SK-N-SH (cell line): ENCODE measurements at regions not wholly inside any gene's neighbourhood (a gene's known extent, or its start where the extent isn't known, plus 50 kb on each side); places are given as distances from the start of the nearest gene placed in this dataset.

Experiments
- CTCF ChIA-PET: fragments of 300-600, 350-600 bp; formaldehyde crosslinking; extraction: SDS; loops from one replicate; lab custom pipeline; 2021; lab: Yijun Ruan, JAX
- POLR2A ChIA-PET: fragments of 350-600 bp; sonication (Branson Sonifier 250); formaldehyde crosslinking; extraction: SDS; loops from one replicate; lab custom pipeline; 2020; ENCODE audit warnings: antibody characterized with exemption, inconsistent platforms; lab: Yijun Ruan, JAX
- DNase-seq: peaks from one replicate; pipeline ENCODE4 v3.0.0; 2012
- H2AFZ ChIP-seq: fragments of 200-600 bp; sonication (generic); 2 replicates; pipeline ENCODE4 v1.8.1; 2016; ENCODE audit warnings: antibody characterized with exemption, mild to moderate bottlenecking, low read depth
- H3F3A ChIP-seq: fragments of 200-600 bp; sonication (generic); replicated peaks from 2 replicates; pipeline ENCODE3; 2016; ENCODE audit warnings: antibody characterized with exemption, mild to moderate bottlenecking; ENCODE audit not compliant: insufficient read depth
- H3K27ac ChIP-seq, 2 experiments: fragments of 200-500 bp in 1 of 2; fragments of 200-600 bp in 1 of 2; sonication (Bioruptor generic) in 1 of 2; sonication (generic), shearing (Covaris generic) in 1 of 2; 2 replicates each; pipeline versions ENCODE4 v1.5.1 to v1.6.1; 2014 to 2016; ENCODE audit warnings: low read depth in 2 of 2, inconsistent platforms in 1 of 2, low read length in 1 of 2, mild to moderate bottlenecking in 1 of 2, mixed read lengths in 1 of 2
- H3K27me3 ChIP-seq: fragments of 200-600 bp; sonication (generic), shearing (Covaris generic); 2 replicates; pipeline ENCODE4 v1.6.1; 2016; ENCODE audit warnings: mixed run types; ENCODE audit not compliant: insufficient read depth
- H3K36me3 ChIP-seq, 2 experiments: fragments of 200-500 bp in 1 of 2; fragments of 200-600 bp in 1 of 2; sonication (Bioruptor generic) in 1 of 2; sonication (generic) in 1 of 2; replicated peaks in 1 of 2; 2 replicates each; pipeline versions ENCODE3 to v1.5.1; 2014 to 2016; ENCODE audit warnings: low read length in 1 of 2, mild to moderate bottlenecking in 1 of 2; ENCODE audit not compliant: insufficient read depth in 2 of 2, control insufficient read depth in 1 of 2
- H3K4me1 ChIP-seq, 2 experiments: fragments of 200-500 bp in 1 of 2; fragments of 200-600 bp in 1 of 2; sonication (Bioruptor generic) in 1 of 2; sonication (generic), shearing (Covaris generic) in 1 of 2; 2 replicates each; pipeline versions ENCODE4 v1.5.1 to v1.6.1; 2014 to 2016; ENCODE audit warnings: low read depth in 1 of 2, low read length in 1 of 2, mixed run types in 1 of 2; ENCODE audit not compliant: insufficient read depth in 2 of 2, control insufficient read depth in 1 of 2
- H3K4me2 ChIP-seq: fragments of 200-600 bp; sonication (generic), shearing (Covaris generic); 2 replicates; pipeline ENCODE4 v1.6.1; 2017; ENCODE audit warnings: mixed run types
- H3K4me3 ChIP-seq, 2 experiments: fragments of 200-500 bp in 1 of 2; fragments of 200-600 bp in 1 of 2; sonication (Bioruptor generic) in 1 of 2; sonication (generic), shearing (Covaris generic) in 1 of 2; 2 replicates each; pipeline versions ENCODE4 v1.5.1 to v1.8.1; 2014 to 2016; ENCODE audit warnings: low read depth in 2 of 2, inconsistent platforms in 1 of 2, low read length in 1 of 2, mild to moderate bottlenecking in 1 of 2, mixed read lengths in 1 of 2, moderate library complexity in 1 of 2
- H3K79me2 ChIP-seq: fragments of 200-600 bp; sonication (generic); 2 replicates; pipeline ENCODE4 v1.8.1; 2017; ENCODE audit warnings: mild to moderate bottlenecking; ENCODE audit not compliant: insufficient read depth
- H3K9ac ChIP-seq: fragments of 200-600 bp; sonication (generic); 2 replicates; pipeline ENCODE4 v1.6.1; 2017; ENCODE audit warnings: mixed run types
- H3K9me2 ChIP-seq: fragments of 200-600 bp; sonication (generic); 2 replicates; pipeline ENCODE4 v1.6.1; 2017; ENCODE audit warnings: mixed run types
- H3K9me3 ChIP-seq: fragments of 200-600 bp; sonication (generic); 2 replicates; pipeline ENCODE4 v1.6.1; 2017; ENCODE audit warnings: mixed run types, mild to moderate bottlenecking, moderate library complexity
- H4K20me1 ChIP-seq: fragments of 200-600 bp; sonication (generic); 2 replicates; pipeline ENCODE4 v1.6.1; 2017; ENCODE audit warnings: mild to moderate bottlenecking, mixed run types; ENCODE audit not compliant: insufficient read depth
- CHD2 ChIP-seq: fragments of 150-350 bp; IDR thresholded peaks from 2 replicates; pipeline ENCODE4 v1.6.1; 2018; ENCODE audit warnings: low read length; ENCODE audit not compliant: partially characterized antibody
- CTCF ChIP-seq: fragments of 200-600 bp; sonication (generic); IDR thresholded peaks from 2 replicates; pipeline ENCODE4 v1.6.1; 2017; ENCODE audit warnings: antibody characterized with exemption, mild to moderate bottlenecking, moderate library complexity
- ELF1 ChIP-seq: IDR thresholded peaks from 2 replicates; pipeline ENCODE4 v1.4.0; 2012
- EZH2phosphoT487 ChIP-seq: fragments of 200-600 bp; sonication (generic); IDR thresholded peaks from 2 replicates; pipeline ENCODE4 v1.6.1; 2017; ENCODE audit warnings: low read depth, mixed run types, mild to moderate bottlenecking, antibody characterized with exemption, moderate library complexity, borderline replicate concordance
- FOXJ3 ChIP-seq: sonication (generic); formaldehyde crosslinking; IDR thresholded peaks from 2 replicates; pipeline ENCODE4 v1.5.1; 2020; ENCODE audit warnings: mild to moderate bottlenecking, missing genetic modification reagents
- FOXM1 ChIP-seq: IDR thresholded peaks from 2 replicates; pipeline ENCODE4 v1.4.0; 2012; ENCODE audit warnings: low read depth, mild to moderate bottlenecking
- MXI1 ChIP-seq: IDR thresholded peaks from 2 replicates; pipeline ENCODE4 v1.6.1; 2012; ENCODE audit warnings: mild to moderate bottlenecking, low read depth, low read length, improper control_type of control experiment
- POLR2AphosphoS5 ChIP-seq: IDR thresholded peaks from 2 replicates; pipeline ENCODE4 v1.6.1; 2012; ENCODE audit warnings: low read depth, low read length
- RCOR1 ChIP-seq: fragments of 150-350 bp; IDR thresholded peaks from 2 replicates; pipeline ENCODE4 v1.6.1; 2017; ENCODE audit warnings: antibody characterized with exemption, low read length
- RFX5 ChIP-seq: IDR thresholded peaks from 2 replicates; pipeline ENCODE4 v1.6.1; 2012; ENCODE audit warnings: mild to moderate bottlenecking, improper control_type of control experiment, low read length
- SIN3A ChIP-seq: IDR thresholded peaks from 2 replicates; pipeline ENCODE4 v1.6.1; 2012; ENCODE audit warnings: low read depth, mild to moderate bottlenecking, low read length, moderate library complexity, borderline replicate concordance
- SMC3 ChIP-seq: IDR thresholded peaks from 2 replicates; pipeline ENCODE4 v1.6.1; 2012; ENCODE audit warnings: low read depth, low read length, improper control_type of control experiment
- TAF1 ChIP-seq: IDR thresholded peaks from 2 replicates; pipeline ENCODE4 v1.6.1; 2012; ENCODE audit warnings: low read depth, mild to moderate bottlenecking, low read length, moderate library complexity, borderline replicate concordance
- TCF12 ChIP-seq: IDR thresholded peaks from 2 replicates; pipeline ENCODE4 v1.4.0; 2012
- TEAD4 ChIP-seq: IDR thresholded peaks from 2 replicates; pipeline ENCODE4 v1.4.0; 2012; ENCODE audit warnings: mild to moderate bottlenecking, borderline replicate concordance; ENCODE audit not compliant: insufficient read depth
- ZBTB33 ChIP-seq: IDR thresholded peaks from 2 replicates; pipeline ENCODE4 v1.4.0; 2012; ENCODE audit warnings: low read depth, borderline replicate concordance
- WGBS: methylation state at CpG from one replicate; pipeline ENCODE4 v1.1.6; 2017; ENCODE audit warnings: low lambda C conversion rate; 5-methylcytosine and 5-hydroxymethylcytosine counted together
- TF ChIP-seq, protein P1 (sequence below): IDR thresholded peaks from 2 replicates; pipeline ENCODE4 v1.4.0; 2012; ENCODE audit warnings: low read depth, borderline replicate concordance
- TF ChIP-seq, protein P2 (sequence below): fragments of 150-350 bp; IDR thresholded peaks from 2 replicates; pipeline ENCODE4 v1.6.1; 2017; ENCODE audit warnings: antibody characterized with exemption, low read length, low read depth, borderline replicate concordance

GRCh38 chr9:80028501-80028900 is 456.7 kb downstream of the TLE4 start:
- WGBS: 14% methylated on average over 2 of the region's 2 CpGs

DNA sequence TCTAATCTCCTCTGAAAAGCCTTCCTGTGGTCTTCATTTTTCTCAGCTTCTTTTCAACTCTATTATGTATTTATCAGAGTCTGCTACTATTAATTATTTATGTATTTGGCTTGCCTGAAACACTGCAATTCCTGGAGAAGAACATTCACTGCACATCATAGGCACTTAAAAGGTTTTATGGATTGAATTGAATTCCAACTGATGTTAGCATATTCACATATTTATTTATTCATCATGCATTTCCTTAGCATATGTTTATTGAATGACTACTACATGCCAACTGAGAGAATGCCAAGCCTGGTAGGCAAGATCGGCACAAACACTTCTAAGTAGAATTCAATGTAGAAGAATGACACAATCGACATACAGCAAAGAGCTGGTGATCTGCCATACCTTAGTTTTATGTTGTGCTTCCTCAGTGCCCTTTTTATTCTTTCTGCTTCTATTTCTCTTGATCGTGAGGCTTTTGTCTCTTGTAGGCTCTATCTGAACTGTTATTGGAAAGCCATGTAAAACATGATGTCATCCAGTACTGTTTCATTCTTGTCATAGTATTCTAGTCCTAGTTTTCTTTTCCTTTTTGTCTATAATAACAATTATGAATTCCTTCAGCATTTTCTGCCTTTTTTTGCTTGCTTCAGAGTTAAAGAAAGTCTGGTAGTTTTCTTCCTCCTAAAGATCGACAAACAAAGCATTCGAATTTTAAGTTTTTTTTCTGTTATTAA is 454.2 kb downstream of the TLE4 start:
- Histone ChIP-seq H3K4me1 (peaks cover 0 to 3% of the 10 kb centered on the region in 2 experiments; a peak in 1 of 4 replicates), H3K79me2 (no peaks in the 10 kb centered on the region), H3K9me2 (no peaks in the 10 kb centered on the region), H2AFZ (no peak overlapping the region), H3F3A (no peaks in the 10 kb centered on the region), H4K20me1 (no peaks in the 10 kb centered on the region), H3K4me2 (no peak overlapping the region), H3K27me3 (no peaks in the 10 kb centered on the region), H3K4me3 (no peak overlapping the region), H3K9ac (no peak overlapping the region), H3K36me3 (no peaks in the 10 kb centered on the region), H3K9me3 (no peaks in the 10 kb centered on the region), H3K27ac (no peak overlapping the region)
- CTCF ChIA-PET: no interaction called here
- 46% methylated on average over 5 of the region's 5 CpGs for WGBS
- DNase-seq: no peak
- POLR2A ChIA-PET: no interaction called here
- TF ChIP-seq TAF1 (no peak), CHD2 (no peak), FOXJ3 (CRISPR knock-in tag) (no peak), ZBTB33 (no peak), FOXM1 (no peak), CTCF (no peak), SMC3 (no peak), RCOR1 (no peak), TEAD4 (no peak), ELF1 (no peak)
- TF ChIP-seq, protein P1, sequence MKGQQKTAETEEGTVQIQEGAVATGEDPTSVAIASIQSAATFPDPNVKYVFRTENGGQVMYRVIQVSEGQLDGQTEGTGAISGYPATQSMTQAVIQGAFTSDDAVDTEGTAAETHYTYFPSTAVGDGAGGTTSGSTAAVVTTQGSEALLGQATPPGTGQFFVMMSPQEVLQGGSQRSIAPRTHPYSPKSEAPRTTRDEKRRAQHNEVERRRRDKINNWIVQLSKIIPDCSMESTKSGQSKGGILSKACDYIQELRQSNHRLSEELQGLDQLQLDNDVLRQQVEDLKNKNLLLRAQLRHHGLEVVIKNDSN: no peak

More at GRCh38 chr9:80028501-80028900, 456.7 kb downstream of the TLE4 start:
- H3K27me3 ChIP-seq: no peaks in the 10 kb centered on the region
- no peaks in the 10 kb centered on the region for H3F3A ChIP-seq
- no peak overlapping the region for H2AFZ ChIP-seq
- no peaks in the 10 kb centered on the region for H3K79me2 ChIP-seq
- H3K27ac ChIP-seq: no peak overlapping the region
- H3K36me3 ChIP-seq: no peaks in the 10 kb centered on the region
- H4K20me1 ChIP-seq: no peaks in the 10 kb centered on the region
- POLR2A ChIA-PET: no interaction called here
- peaks cover 0 to 3% of the 10 kb centered on the region in 2 experiments; a peak in 1 of 4 replicates for H3K4me1 ChIP-seq
- TF ChIP-seq CTCF (no peak), POLR2AphosphoS5 (no peak), TCF12 (no peak), MXI1 (no peak), TEAD4 (no peak), SIN3A (no peak), EZH2phosphoT487 (no peak), RFX5 (no peak)
- TF ChIP-seq, protein P2, sequence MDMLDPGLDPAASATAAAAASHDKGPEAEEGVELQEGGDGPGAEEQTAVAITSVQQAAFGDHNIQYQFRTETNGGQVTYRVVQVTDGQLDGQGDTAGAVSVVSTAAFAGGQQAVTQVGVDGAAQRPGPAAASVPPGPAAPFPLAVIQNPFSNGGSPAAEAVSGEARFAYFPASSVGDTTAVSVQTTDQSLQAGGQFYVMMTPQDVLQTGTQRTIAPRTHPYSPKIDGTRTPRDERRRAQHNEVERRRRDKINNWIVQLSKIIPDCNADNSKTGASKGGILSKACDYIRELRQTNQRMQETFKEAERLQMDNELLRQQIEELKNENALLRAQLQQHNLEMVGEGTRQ: no peak
- TF ChIP-seq, all 33 proteins: peak for 0
- H3K9ac ChIP-seq: no peak overlapping the region
- CTCF ChIA-PET: no interaction called here
- peak; percentile 3 for DNase-seq
- H3K9me2 ChIP-seq: no peaks in the 10 kb centered on the region
- H3K9me3 ChIP-seq: no peaks in the 10 kb centered on the region
- no peak overlapping the region for H3K4me3 ChIP-seq
- H3K4me2 ChIP-seq: no peak overlapping the region
